Prostate gland (tissue), 2 donors: ENCODE measurements at regions not wholly inside any gene's neighbourhood (a gene's known extent, or its start where the extent isn't known, plus 50 kb on each side); places are given as distances from the start of the nearest gene placed in this dataset.

Experiments
- DNase-seq: peaks from one replicate; pipeline ENCODE4 v3.0.0-alpha.2; 2019; ENCODE audit warnings: low spot score
- H3K27ac ChIP-seq, 2 donors: fragments of 200-600 bp; sonication (generic); 2 replicates each; pipeline ENCODE4 v1.5.1; 2017 to 2019
- H3K27me3 ChIP-seq: fragments of 200-600 bp; sonication (generic); replicated peaks from 2 replicates; pipeline ENCODE4 v1.5.1; 2019; ENCODE audit not compliant: insufficient read depth
- H3K36me3 ChIP-seq, 2 donors: fragments of 200-600 bp; sonication (generic); 1 replicate in 1 of 2; 2 replicates in 1 of 2; pipeline versions ENCODE4 v1.5.1 to v1.8.1; 2017 to 2019
- H3K4me1 ChIP-seq: fragments of 200-600 bp; sonication (generic); replicated peaks from 2 replicates; pipeline ENCODE4 v1.5.1; 2019
- H3K4me3 ChIP-seq, 2 donors: fragments of 200-600 bp; sonication (generic); 2 replicates each; pipeline ENCODE4 v1.5.1; 2017 to 2019
- H3K9me3 ChIP-seq: fragments of 200-600 bp; sonication (generic); 2 replicates; pipeline ENCODE4 v1.5.1; 2017
- CTCF ChIP-seq, 4 experiments: fragments of 200-600 bp in 2 of 4; fragments of 450-650 bp in 2 of 4; sonication (generic) in 2 of 4; IDR thresholded peaks; 1 replicate in 3 of 4; 2 replicates in 1 of 4; pipeline ENCODE4 v1.5.1; 2016 to 2019; ENCODE audit warnings: antibody characterized with exemption in 4 of 4, mild to moderate bottlenecking in 2 of 4, moderate library complexity in 2 of 4
- POLR2A ChIP-seq: fragments of 450-650 bp; IDR thresholded peaks from one replicate; pipeline ENCODE4 v1.6.1; 2016; ENCODE audit warnings: antibody characterized with exemption, mild to moderate bottlenecking
- POLR2AphosphoS5 ChIP-seq: sonication (generic); formaldehyde crosslinking; IDR thresholded peaks from one replicate; pipeline ENCODE4 v1.6.1; 2017; ENCODE audit warnings: antibody characterized with exemption
- WGBS: methylation state at CpG from one replicate; pipeline ENCODE4 v1.1.5; 2018; 5-methylcytosine and 5-hydroxymethylcytosine counted together
- intact Hi-C: fragments of 100-400 bp; cut with DNase I; formaldehyde crosslinking; loops from one replicate; pipeline ENCODE4 v1.14.2; 2022

GRCh38 chr6:105622226-105622625, 219.3 kb upstream of the PREP start:
- no peak for TF ChIP-seq POLR2AphosphoS5
- no peak for TF ChIP-seq CTCF (IDR thresholded peaks at IDR 0.05)
- TF ChIP-seq POLR2A, result no peak
- no peaks in the 10 kb centered on the region for H3K27me3 ChIP-seq
- no peak for DNase-seq
- intact Hi-C loops, result no loop called here
- no peaks in the 10 kb centered on the region for H3K36me3 ChIP-seq
- no peaks in the 10 kb centered on the region for H3K9me3 ChIP-seq
- no peaks in the 10 kb centered on the region for H3K4me1 ChIP-seq
- H3K4me3 ChIP-seq, result no peak overlapping the region
- 93% methylated on average over 3 of the region's 3 CpGs for WGBS
- H3K27ac ChIP-seq, result no peak overlapping the region

GRCh38 chr6:105621564-105622175, 218.8 kb upstream of the PREP start:
- H3K36me3 ChIP-seq, result no peaks in the 10 kb centered on the region
- TF ChIP-seq CTCF (IDR thresholded peaks at IDR 0.05) (no peak), POLR2AphosphoS5 (no peak), POLR2A (no peak)
- no peaks in the 10 kb centered on the region for H3K9me3 ChIP-seq
- H3K4me3 ChIP-seq, result no peak overlapping the region
- intact Hi-C loops, result no loop called here
- no peaks in the 10 kb centered on the region for H3K4me1 ChIP-seq
- no peak for DNase-seq
- H3K27ac ChIP-seq, result no peak overlapping the region
- H3K27me3 ChIP-seq, result no peaks in the 10 kb centered on the region
- WGBS, result 93% methylated on average over 6 of the region's 6 CpGs

- intact Hi-C loops, result no loop called here
- H3K36me3 ChIP-seq, result no peaks in the 10 kb centered on the region
- DNase-seq, result no peak
Measured at GRCh38 chr6:105620878-105621277, 218.0 kb upstream of the PREP start.

GRCh38 chr6:105619971-105620741, 217.3 kb upstream of the PREP start:
- DNase-seq, result no peak

More at GRCh38 chr6:105620878-105621277, 218.0 kb upstream of the PREP start:
- H3K27ac ChIP-seq, result no peak overlapping the region
- no peak overlapping the region for H3K4me3 ChIP-seq
- no peak for TF ChIP-seq POLR2A
- TF ChIP-seq POLR2AphosphoS5, result no peak
- no peak for TF ChIP-seq CTCF (IDR thresholded peaks at IDR 0.05)
- H3K27me3 ChIP-seq, result no peaks in the 10 kb centered on the region
- H3K4me1 ChIP-seq, result no peaks in the 10 kb centered on the region
- 78% methylated on average over 3 of the region's 3 CpGs for WGBS
- no peaks in the 10 kb centered on the region for H3K9me3 ChIP-seq

More at GRCh38 chr6:105619971-105620741, 217.3 kb upstream of the PREP start:
- Histone ChIP-seq H3K4me1 (no peaks in the 10 kb centered on the region), H3K4me3 (no peak overlapping the region), H3K27me3 (no peaks in the 10 kb centered on the region), H3K9me3 (no peaks in the 10 kb centered on the region), H3K36me3 (no peaks in the 10 kb centered on the region), H3K27ac (no peak overlapping the region)
- 88% methylated on average over 8 of the region's 8 CpGs for WGBS
- no peak for TF ChIP-seq POLR2AphosphoS5
- no peak for TF ChIP-seq CTCF (IDR thresholded peaks at IDR 0.05)
- no peak for TF ChIP-seq POLR2A
- intact Hi-C loops, result no loop called here
